ENCODE measurements at regions not wholly inside any gene's neighbourhood (a gene's known extent, or its start where the extent isn't known, plus 50 kb on each side); places are given as distances from the start of the nearest gene placed in this dataset.

DNA sequence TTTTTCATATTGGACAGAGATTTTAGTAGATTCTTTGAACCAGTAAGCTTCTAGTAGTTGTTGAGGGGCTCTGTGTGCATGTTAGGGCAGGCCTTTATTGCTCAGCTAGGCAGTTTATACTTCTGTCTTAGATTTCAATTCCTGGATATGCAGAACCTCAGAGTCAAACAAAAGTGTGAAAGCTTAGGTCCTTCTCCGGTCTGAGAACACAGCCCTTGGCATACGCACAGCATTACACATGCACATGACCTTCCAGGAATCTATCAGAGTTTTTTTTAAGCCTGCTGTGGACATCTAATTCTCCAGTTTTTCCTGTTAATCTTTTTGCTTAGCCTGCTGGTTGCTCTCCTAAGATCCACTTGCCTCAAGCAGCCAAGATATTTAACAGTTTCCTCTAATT is 77.9 kb upstream of the KL start:
- Histone ChIP-seq H4K20me1 (ENCODE audit: control insufficient read depth, insufficient read depth, insufficient read length) (no peaks in the 10 kb centered on the region), H3K79me2 (ENCODE audit: insufficient read depth, low read length) (no peaks in the 10 kb centered on the region), H3K27ac (ENCODE audit: insufficient read length, low read depth, low read length) (no peak overlapping the region), H3K4me1 (ENCODE audit: insufficient read depth, low read length) (no peaks in the 10 kb centered on the region), H3K9ac (ENCODE audit: extremely low read depth, insufficient read length, low read length) (no peak overlapping the region), H3K56ac (ENCODE audit: insufficient read length, low read depth, low read length) (no peak overlapping the region), H3K4me2 (ENCODE audit: insufficient read depth, insufficient read length, low read length) (no peak overlapping the region), H2BK120ac (ENCODE audit: low read depth, low read length, poor library complexity, severe bottlenecking) (no peak overlapping the region), H3K27me3 (ENCODE audit: insufficient read depth, low read length) (no peaks in the 10 kb centered on the region), H2BK15ac (ENCODE audit: low read depth, low read length) (no peak overlapping the region), H2BK12ac (ENCODE audit: insufficient read length, low read depth, low read length) (no peak overlapping the region), H2AFZ (ENCODE audit: low read length) (no peak overlapping the region), H3K4ac (ENCODE audit: low read depth, low read length) (no peak overlapping the region), H2BK20ac (ENCODE audit: low read depth, low read length, poor library complexity, severe bottlenecking) (no peak overlapping the region), H4K8ac (replicated peaks; ENCODE audit: insufficient read length, low read depth, low read length) (no peak overlapping the region), H3K18ac (ENCODE audit: insufficient read length, low read depth, low read length) (no peak overlapping the region), H3K79me1 (ENCODE audit: insufficient read depth, low read depth, low read length, poor library complexity, severe bottlenecking) (no peaks in the 10 kb centered on the region), H4K91ac (ENCODE audit: insufficient read length, low read depth, low read length) (no peak overlapping the region), H4K5ac (ENCODE audit: insufficient read length, low read depth, low read length) (no peak overlapping the region), H3T11ph (ENCODE audit: low read length) (no peak overlapping the region), H2BK5ac (ENCODE audit: insufficient read length, low read length) (no peak overlapping the region), H3K9me3 (ENCODE audit: control insufficient read depth, low read depth, low read length) (no peaks in the 10 kb centered on the region), H2AK5ac (ENCODE audit: insufficient read length, low read length) (no peak overlapping the region), H3K23ac (ENCODE audit: insufficient read length, low read depth, low read length) (no peak overlapping the region), H3K14ac (ENCODE audit: insufficient read depth, low read length) (no peak overlapping the region), H3K23me2 (ENCODE audit: insufficient read length, low read depth, low read length, poor library complexity, severe bottlenecking) (no peaks in the 10 kb centered on the region)
- no CpG with 5 or more reads among the region's 2 CpGs for WGBS (ENCODE audit: extremely low coverage, insufficient read length, low lambda C conversion rate)
- Mint-ChIP-seq H3K27me3 (ENCODE audit: low read depth) (peaks cover 1% of the 10 kb centered on the region), H3K27ac (no peak overlapping the region), H3K9me3 (peaks cover 3 to 12% of the 10 kb centered on the region in 2 experiments; a peak in 2 of 5 replicates), H3K4me1 (no peaks in the 10 kb centered on the region), H3K4me3 (no peak overlapping the region), H3K36me3 (ENCODE audit: insufficient read depth in 1 of 3, low read depth in 3 of 3) (no peaks in the 10 kb centered on the region; a peak in 1 of 7 replicates)
- no peak for DNase-seq
- TF ChIP-seq CTCF (conservative IDR thresholded peaks at IDR 0.05), result no peak

All from H9 (cell line).